ENCODE measurements at regions not wholly inside any gene's neighbourhood (a gene's known extent, or its start where the extent isn't known, plus 50 kb on each side); places are given as distances from the start of the nearest gene placed in this dataset.

GRCh38 chr20:59491884-59492283 lies 112.5 kb upstream of the PHACTR3 start:
- DNase-seq (ENCODE audit: low read depth in 2 of 2, low spot score in 1 of 2), result no peak

DNA sequence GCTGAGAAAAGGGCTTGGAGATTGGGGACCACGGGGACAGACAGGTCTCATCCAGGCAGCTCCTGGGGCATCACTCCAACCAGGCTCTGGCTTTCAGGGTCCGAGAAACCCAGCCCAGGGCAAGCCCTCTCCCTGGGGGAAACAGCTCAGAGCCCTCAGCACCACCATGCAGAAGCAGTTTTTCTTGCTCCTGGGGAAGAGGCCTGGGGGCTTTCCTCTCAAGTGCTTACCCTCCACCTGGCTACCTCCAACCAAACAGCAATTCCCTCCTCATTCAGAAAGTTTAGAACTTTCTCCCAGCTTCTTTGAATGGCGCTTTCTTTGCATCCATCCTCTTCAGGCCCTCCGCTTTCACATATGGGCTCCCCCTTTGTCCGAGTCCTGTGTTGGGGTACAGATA lies 110.4 kb upstream of the PHACTR3 start:
- no peak for DNase-seq (ENCODE audit: low read depth in 2 of 2, low spot score in 1 of 2)

DNA sequence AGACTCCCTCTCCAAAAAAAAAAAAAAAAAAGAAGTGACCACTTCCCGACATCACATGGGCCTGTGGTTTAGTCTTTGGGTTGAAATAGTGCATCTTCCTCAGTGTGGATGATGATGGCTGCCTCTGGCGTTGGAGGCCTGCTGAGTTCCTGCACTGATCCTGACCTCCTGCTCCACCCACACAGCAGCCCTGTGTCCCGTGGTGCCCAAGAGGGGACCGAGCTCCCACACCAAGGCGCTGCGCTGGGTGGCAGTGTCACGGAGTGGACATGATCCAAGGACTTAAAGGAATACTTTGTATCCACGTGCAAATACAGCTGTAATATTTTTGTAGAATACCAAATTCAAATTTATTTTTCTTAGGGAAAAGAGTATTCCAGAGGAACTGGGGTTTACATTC lies 109.2 kb upstream of the PHACTR3 start:
- DNase-seq (ENCODE audit: low read depth in 2 of 2, low spot score in 1 of 2), result no peak

DNA sequence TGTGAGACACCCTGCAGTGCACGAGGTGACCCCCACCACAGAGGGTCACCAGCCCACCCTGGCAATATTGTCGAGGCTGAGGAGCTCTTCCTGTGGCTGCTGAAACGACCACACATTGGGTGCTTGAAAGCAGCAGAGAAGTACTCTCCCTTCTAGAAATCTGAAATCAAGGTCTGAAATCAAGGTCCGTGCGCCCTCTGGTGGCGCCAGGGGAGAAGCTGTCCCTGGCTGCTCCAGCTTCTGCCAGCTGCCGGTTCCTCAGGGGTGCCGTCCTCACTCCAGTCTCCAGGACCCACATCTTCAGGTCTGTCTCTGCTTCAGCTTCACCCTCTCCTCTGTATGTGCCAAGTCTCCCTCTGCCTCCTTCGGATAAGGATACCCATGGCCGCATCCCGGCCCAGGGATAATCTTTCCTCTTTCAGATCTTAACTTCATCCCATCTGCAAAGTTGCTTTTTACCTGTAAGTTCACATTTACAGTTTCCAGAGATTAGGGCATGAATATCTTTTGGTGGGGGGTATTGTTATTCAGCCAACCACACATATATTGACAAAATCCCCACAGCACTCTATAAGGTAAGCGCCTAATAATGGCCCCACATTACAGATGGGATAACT lies 108.3 kb upstream of the PHACTR3 start:
- peak; percentile 27 to 39 for DNase-seq (ENCODE audit: low read depth in 2 of 2, low spot score in 1 of 2)

DNA sequence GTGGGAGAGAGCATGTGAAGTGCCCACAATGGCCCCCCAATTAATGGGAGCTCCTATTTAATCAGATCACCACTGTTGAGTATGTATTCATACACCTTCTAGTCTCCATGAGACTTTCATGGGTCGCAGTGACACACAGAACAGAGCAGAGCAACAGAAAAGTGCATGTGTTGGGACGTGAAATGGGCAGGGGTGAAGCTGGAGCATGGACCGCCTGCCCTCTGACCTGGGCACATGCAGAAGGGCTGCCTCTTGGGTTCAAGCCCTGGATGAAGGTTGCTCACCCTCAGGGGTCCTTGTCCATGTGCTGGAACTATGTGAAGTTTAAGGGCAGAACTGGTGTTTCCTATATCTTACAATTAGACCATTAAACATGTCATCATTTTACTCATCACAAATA lies 106.0 kb upstream of the PHACTR3 start:
- no peak for DNase-seq (ENCODE audit: low read depth in 2 of 2, low spot score in 1 of 2)

- DNase-seq (ENCODE audit: low read depth in 2 of 2, low spot score in 1 of 2), result no peak
Observed at GRCh38 chr20:59499863-59500262, 104.5 kb upstream of the PHACTR3 start.

GRCh38 chr20:59508729-59509128 lies 95.6 kb upstream of the PHACTR3 start:
- no peak for DNase-seq (ENCODE audit: low read depth in 2 of 2, low spot score in 1 of 2)

DNA sequence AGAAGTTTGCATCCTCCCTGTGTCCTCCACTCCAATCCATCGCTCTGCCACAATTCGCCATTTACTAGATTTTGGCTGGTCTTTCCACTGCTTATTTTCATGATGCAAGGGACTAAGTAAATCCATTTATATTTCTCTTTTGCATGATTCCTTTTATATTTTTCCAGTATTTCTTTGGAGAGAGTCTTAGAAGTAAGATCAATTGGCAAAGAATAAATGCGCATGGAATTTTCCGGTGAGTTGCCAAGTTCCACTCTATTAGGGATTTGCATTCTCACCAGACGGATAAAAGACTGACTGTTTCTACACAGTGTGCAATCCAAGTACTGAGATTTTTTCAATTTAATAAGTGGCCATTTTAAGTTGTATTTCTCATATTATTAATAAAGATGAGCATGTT lies 91.7 kb upstream of the PHACTR3 start:
- no peak for DNase-seq (ENCODE audit: low read depth in 2 of 2, low spot score in 1 of 2)

- no peak for DNase-seq (ENCODE audit: low read depth in 2 of 2, low spot score in 1 of 2)
Observed at GRCh38 chr20:59514554-59514953, 89.8 kb upstream of the PHACTR3 start.

DNA sequence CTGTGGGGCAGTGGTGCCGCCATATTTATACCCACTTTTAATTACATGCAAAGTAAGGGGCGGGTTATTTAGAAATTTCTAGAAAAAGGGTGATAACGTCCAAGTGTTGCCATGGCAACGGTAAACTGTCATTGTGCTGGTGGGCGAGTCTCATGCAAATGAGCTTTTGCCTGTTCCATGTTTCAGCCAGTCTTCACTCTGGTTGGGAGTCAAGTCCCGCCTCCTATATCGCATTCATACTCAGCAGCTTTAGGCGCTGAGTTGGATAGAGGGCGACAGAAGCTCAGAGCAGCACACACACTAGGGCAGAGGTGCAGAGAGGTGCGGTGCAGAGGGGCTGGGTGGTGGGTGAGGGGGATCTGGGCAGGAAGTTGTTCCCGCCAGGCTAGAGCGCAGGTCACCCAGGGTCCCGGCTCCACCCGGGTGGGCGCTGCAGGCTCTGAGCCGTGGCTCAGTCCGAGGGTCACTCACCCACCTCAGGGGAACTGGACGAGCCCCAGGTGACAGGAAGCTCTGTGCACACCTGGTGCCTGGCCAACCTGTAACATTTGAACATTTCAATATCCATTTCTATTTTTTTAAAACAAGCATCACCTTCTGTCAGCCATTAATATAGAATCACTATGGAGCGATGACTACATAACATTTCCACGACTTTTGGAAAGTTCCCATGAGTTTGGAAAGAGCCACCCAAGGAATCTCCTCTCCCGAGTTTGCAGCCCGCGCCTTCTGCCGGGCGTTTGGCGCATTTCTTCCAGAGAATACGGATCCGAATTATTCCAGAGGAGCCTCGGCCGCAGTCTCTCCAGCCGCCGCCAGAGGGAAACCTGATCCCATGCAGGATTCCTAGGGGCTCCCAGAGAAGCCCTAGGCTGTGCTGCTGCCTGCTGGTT lies 89.1 kb upstream of the PHACTR3 start:
- no peak for DNase-seq (ENCODE audit: low read depth in 2 of 2, low spot score in 1 of 2)

GRCh38 chr20:59515906-59516209 lies 88.5 kb upstream of the PHACTR3 start:
- no peak for DNase-seq (ENCODE audit: low read depth in 2 of 2, low spot score in 1 of 2)

GRCh38 chr20:59518881-59519706 lies 85.2 kb upstream of the PHACTR3 start:
- no peak for DNase-seq (ENCODE audit: low read depth in 2 of 2, low spot score in 1 of 2)

DNA sequence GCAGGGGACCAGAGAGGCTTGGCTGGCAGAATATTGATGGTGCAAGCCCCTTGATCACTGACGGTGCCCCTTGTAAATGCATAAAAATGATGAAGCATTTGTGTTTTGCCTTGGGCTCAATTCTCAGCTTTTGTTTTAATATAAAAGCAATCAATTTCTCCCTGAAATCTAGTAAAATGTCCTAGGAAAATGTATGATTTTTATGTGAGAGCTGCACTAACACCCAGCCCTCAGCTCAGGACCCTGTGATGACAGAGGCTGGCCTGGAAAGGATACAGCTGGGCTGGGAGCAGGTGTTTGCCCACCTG lies 84.7 kb upstream of the PHACTR3 start:
- DNase-seq (ENCODE audit: low read depth in 2 of 2, low spot score in 1 of 2), result no peak

GRCh38 chr20:59520814-59521213 lies 83.5 kb upstream of the PHACTR3 start:
- DNase-seq (ENCODE audit: low read depth in 2 of 2, low spot score in 1 of 2), result no peak

GRCh38 chr20:59525500-59526241 lies 78.7 kb upstream of the PHACTR3 start:
- no peak for DNase-seq (ENCODE audit: low read depth in 2 of 2, low spot score in 1 of 2)

GRCh38 chr20:59526242-59527225 lies 77.8 kb upstream of the PHACTR3 start:
- no peak for DNase-seq (ENCODE audit: low read depth in 2 of 2, low spot score in 1 of 2)

GRCh38 chr20:59530782-59531181 lies 73.6 kb upstream of the PHACTR3 start:
- no peak for DNase-seq (ENCODE audit: low read depth in 2 of 2, low spot score in 1 of 2)

DNA sequence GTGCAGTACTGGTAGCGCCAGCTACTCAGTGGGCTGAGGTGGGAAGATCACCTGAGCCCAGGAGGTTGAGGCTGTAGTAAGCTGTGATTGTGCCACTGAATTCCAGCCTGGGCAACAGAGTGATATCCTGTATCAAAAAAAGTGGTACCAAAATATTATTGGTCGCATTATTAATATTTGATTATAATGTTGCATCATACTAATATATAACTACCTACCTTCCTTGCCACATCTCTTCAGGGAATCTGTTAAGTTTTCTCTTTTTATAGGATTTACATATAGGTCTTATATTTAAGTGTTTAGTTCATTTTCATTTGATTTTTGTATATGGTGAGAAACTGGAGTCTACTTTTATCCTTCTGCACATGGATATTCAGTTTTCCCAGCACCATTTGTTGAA lies 66.3 kb upstream of the PHACTR3 start:
- DNase-seq (ENCODE audit: low read depth in 2 of 2, low spot score in 1 of 2), result no peak

DNA sequence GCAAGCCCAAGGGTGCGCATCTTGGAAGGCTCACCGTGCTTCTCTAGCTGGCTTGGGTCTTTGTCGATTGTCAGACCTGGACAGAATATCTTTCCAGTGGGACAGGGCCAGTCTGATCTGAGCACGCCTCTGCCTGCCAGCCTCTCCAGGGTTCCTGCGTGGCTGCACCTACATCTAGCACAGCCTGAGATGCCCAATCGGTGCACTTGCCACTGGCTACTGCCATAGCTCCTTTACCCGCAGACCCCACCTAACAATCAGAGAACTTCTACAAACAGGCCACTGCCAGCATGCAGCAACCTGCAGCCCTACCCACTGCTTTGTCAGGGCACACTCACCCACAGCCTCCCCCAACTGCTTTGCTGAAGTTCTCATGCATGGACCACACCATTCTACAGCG lies 56.7 kb upstream of the PHACTR3 start:
- DNase-seq (ENCODE audit: low read depth in 2 of 2, low spot score in 1 of 2), result no peak

Data from stimulated activated CD8-positive, alpha-beta memory T cell treated with anti-CD3 and anti-CD28 coated beads, Interleukin-4, amount 100 ng/mL, for 1 hour (primary cell).